Mucosa of rectum (tissue), 2 donors: ENCODE measurements at regions not wholly inside any gene's neighbourhood (a gene's known extent, or its start where the extent isn't known, plus 50 kb on each side); places are given as distances from the start of the nearest gene placed in this dataset.

Experiments
- H3K27ac ChIP-seq, 2 donors: one replicate each; pipeline ENCODE4 v1.7.0; 2013; ENCODE audit warnings: inconsistent platforms in 2 of 2, low read depth in 2 of 2, low read length in 2 of 2
- H3K27me3 ChIP-seq, 2 donors: one replicate each; pipeline ENCODE4 v1.7.0; 2013; ENCODE audit warnings: low read length in 2 of 2; ENCODE audit not compliant: control insufficient read depth in 2 of 2, insufficient read depth in 2 of 2
- H3K36me3 ChIP-seq, 2 donors: one replicate each; pipeline ENCODE4 v1.7.0; 2013; ENCODE audit warnings: low read length in 2 of 2; ENCODE audit not compliant: control insufficient read depth in 2 of 2, insufficient read depth in 2 of 2
- H3K4me1 ChIP-seq, 2 donors: one replicate each; pipeline ENCODE4 v1.7.0; 2013; ENCODE audit warnings: low read length in 2 of 2, mild to moderate bottlenecking in 1 of 2; ENCODE audit not compliant: control insufficient read depth in 2 of 2, insufficient read depth in 2 of 2
- H3K4me3 ChIP-seq, 2 donors: one replicate each; pipeline ENCODE4 v1.7.0; 2013; ENCODE audit warnings: low read length in 2 of 2
- H3K9ac ChIP-seq, 2 donors: one replicate each; pipeline ENCODE4 v1.7.0; 2013; ENCODE audit warnings: low read length in 2 of 2, low read depth in 1 of 2, mild to moderate bottlenecking in 1 of 2
- H3K9me3 ChIP-seq, 2 donors: one replicate each; pipeline ENCODE4 v1.7.0; 2013; ENCODE audit warnings: low read length in 2 of 2; ENCODE audit not compliant: control insufficient read depth in 2 of 2
- donor health status: healthy.
- donor health status: Normal muscosa, but diverticular disease.

GRCh38 chr6:21840428-21840827 is 246.9 kb downstream of the SOX4 start:
- Histone ChIP-seq H3K4me3 (no peak overlapping the region), H3K9me3 (no peaks in the 10 kb centered on the region), H3K27ac (no peak overlapping the region), H3K36me3 (no peaks in the 10 kb centered on the region), H3K9ac (no peak overlapping the region), H3K27me3 (no peaks in the 10 kb centered on the region), H3K4me1 (peaks cover 0 to 3% of the 10 kb centered on the region in 2 donors)

DNA sequence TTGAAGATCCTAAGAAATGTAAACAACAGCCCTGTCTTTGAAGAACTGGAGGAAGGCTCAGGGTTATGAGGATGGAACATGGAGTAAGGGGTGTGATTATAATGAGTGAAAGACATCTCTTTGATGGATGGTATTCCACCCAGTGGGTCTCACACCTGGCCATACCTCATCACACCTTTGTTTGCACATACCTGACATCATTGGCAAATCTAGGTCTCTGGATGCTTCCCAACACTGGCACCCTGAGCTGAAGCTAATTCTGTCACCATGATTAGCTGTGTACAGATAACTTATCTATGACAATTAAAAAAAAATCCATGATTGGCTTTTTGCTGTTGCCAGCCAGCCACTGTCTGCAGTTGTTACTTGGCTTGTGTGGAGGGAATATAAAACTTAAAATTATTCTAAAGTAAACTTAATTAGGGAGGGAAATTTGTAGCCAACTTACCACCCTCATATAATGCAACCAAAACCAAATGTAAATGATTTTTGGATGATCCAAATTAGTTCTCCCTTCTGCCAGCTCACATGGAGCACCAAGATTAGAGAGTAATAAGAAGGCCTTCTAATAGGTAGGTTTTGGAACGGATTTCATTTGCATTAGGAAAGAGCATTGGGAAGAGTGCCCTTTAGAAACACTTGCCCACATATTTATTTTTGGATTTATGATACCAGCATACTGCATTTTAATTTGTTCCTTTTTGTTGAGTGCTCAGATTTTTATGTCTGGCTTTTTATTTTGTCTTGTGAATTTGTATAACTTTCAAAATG is 249.5 kb downstream of the SOX4 start:
- H3K4me1 ChIP-seq: peaks cover 0 to 3% of the 10 kb centered on the region in 2 donors
- no peak overlapping the region for H3K4me3 ChIP-seq
- H3K27ac ChIP-seq: no peak overlapping the region
- no peak overlapping the region for H3K9ac ChIP-seq
- no peaks in the 10 kb centered on the region for H3K9me3 ChIP-seq
- no peaks in the 10 kb centered on the region for H3K36me3 ChIP-seq
- no peaks in the 10 kb centered on the region for H3K27me3 ChIP-seq

DNA sequence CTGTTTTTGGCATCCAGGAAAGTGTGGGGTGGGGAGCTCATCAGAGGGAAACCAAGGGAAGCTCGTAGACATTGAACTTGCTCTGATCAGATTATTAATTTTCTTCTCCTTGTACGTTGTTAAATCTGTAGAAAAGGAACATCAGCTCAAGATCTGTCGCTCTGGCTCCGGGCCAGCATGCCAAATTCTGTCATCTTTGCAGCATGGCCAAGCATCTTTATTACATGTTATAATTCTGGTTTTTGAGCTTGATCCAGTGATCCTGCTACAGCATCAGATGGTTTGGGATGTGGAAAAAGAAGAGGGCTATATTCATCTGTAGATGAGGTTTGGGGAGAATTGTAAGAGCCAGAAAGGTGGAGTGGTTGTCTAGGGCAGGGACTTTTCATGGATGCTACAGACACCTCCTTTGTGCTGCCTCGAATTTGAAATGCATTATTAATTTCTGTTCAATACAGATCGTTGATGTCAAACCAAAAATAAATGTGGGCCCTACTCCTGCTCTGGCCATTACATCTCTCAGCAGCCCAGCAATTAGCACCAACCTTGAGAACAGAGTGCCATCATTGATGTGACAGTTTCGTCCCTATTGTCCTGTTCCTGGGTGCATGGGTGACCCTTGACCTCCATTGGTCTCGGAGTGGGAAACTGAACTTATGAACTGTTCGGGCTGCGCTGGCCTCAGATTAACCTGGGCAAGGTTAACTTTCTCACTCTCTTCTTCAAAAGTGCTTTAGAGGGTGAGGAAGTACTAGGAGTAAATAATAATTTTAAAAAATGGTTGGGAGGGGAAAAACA is 250.8 kb downstream of the SOX4 start:
- Histone ChIP-seq H3K9ac (no peak overlapping the region), H3K9me3 (no peaks in the 10 kb centered on the region), H3K27ac (no peak overlapping the region), H3K4me3 (no peak overlapping the region), H3K36me3 (no peaks in the 10 kb centered on the region), H3K27me3 (no peaks in the 10 kb centered on the region), H3K4me1 (peaks cover 0 to 3% of the 10 kb centered on the region in 2 donors)

- Histone ChIP-seq H3K27ac (no peak overlapping the region), H3K4me3 (no peak overlapping the region), H3K9ac (no peak overlapping the region), H3K4me1 (peaks cover 0 to 3% of the 10 kb centered on the region in 2 donors), H3K9me3 (no peaks in the 10 kb centered on the region), H3K36me3 (no peaks in the 10 kb centered on the region), H3K27me3 (no peaks in the 10 kb centered on the region)
Observed at GRCh38 chr6:21845018-21845417, 251.5 kb downstream of the SOX4 start.

DNA sequence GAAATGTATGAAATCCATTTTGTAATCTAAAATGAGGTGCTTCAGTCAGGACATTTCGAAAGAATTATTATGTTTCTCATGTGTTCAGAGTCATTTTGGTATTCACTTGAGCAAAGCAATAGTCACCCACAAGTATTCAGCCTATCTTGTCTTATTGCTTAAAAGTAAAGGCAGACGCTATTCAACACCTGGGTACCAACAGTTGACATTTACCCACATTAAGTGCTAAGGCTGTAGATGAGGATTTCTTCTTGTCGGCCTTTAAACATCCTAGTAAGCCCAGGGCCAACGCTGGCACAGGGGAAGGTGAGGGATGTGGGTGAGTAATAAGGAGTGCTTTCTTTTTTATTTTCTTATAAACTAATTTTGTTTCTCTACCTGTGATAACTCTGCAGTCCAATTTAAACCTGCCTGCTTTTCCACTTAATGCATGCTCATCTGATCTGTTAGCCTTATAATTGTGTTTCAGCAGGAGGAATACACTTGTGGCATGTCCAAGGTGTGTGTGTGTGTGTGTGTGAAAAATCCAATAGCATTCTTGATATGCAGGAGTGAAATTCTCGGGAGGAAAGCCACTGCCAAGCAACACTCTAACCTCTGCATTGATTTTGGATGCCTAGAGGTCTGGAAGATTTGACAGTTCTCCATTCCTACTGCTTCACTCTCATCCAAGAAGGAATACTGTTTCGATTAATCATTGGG is 252.0 kb downstream of the SOX4 start:
- no peak overlapping the region for H3K9ac ChIP-seq
- no peaks in the 10 kb centered on the region for H3K9me3 ChIP-seq
- H3K4me3 ChIP-seq: no peak overlapping the region
- H3K27ac ChIP-seq: no peak overlapping the region
- no peaks in the 10 kb centered on the region for H3K27me3 ChIP-seq
- H3K36me3 ChIP-seq: no peaks in the 10 kb centered on the region
- peaks cover 0 to 3% of the 10 kb centered on the region in 2 donors for H3K4me1 ChIP-seq

GRCh38 chr6:21846541-21847451 is 253.2 kb downstream of the SOX4 start:
- no peak overlapping the region for H3K9ac ChIP-seq
- no peaks in the 10 kb centered on the region for H3K36me3 ChIP-seq
- no peak overlapping the region for H3K4me3 ChIP-seq
- peaks cover 0 to 3% of the 10 kb centered on the region in 2 donors for H3K4me1 ChIP-seq
- no peak overlapping the region for H3K27ac ChIP-seq
- H3K27me3 ChIP-seq: no peaks in the 10 kb centered on the region
- no peaks in the 10 kb centered on the region for H3K9me3 ChIP-seq

- Histone ChIP-seq H3K27ac (no peak overlapping the region), H3K36me3 (no peaks in the 10 kb centered on the region), H3K4me1 (peaks cover 0 to 3% of the 10 kb centered on the region in 2 donors), H3K4me3 (no peak overlapping the region), H3K9me3 (no peaks in the 10 kb centered on the region), H3K9ac (no peak overlapping the region), H3K27me3 (no peaks in the 10 kb centered on the region)
Observed at GRCh38 chr6:21847711-21848480, 254.3 kb downstream of the SOX4 start.

GRCh38 chr6:21850691-21851090 is 257.1 kb downstream of the SOX4 start:
- Histone ChIP-seq H3K9me3 (no peaks in the 10 kb centered on the region), H3K27ac (no peak overlapping the region), H3K4me1 (no peaks in the 10 kb centered on the region), H3K9ac (no peak overlapping the region), H3K27me3 (no peaks in the 10 kb centered on the region), H3K36me3 (no peaks in the 10 kb centered on the region), H3K4me3 (no peak overlapping the region)

- no peaks in the 10 kb centered on the region for H3K27me3 ChIP-seq
- no peak overlapping the region for H3K27ac ChIP-seq
- no peaks in the 10 kb centered on the region for H3K9me3 ChIP-seq
- H3K9ac ChIP-seq: no peak overlapping the region
- H3K4me1 ChIP-seq: no peaks in the 10 kb centered on the region
- H3K4me3 ChIP-seq: no peak overlapping the region
- no peaks in the 10 kb centered on the region for H3K36me3 ChIP-seq
Observed at GRCh38 chr6:21855811-21856455, 262.4 kb downstream of the SOX4 start.
